ENCODE measurements at regions not wholly inside any gene's neighbourhood (a gene's known extent, or its start where the extent isn't known, plus 50 kb on each side); places are given as distances from the start of the nearest gene placed in this dataset.

DNA sequence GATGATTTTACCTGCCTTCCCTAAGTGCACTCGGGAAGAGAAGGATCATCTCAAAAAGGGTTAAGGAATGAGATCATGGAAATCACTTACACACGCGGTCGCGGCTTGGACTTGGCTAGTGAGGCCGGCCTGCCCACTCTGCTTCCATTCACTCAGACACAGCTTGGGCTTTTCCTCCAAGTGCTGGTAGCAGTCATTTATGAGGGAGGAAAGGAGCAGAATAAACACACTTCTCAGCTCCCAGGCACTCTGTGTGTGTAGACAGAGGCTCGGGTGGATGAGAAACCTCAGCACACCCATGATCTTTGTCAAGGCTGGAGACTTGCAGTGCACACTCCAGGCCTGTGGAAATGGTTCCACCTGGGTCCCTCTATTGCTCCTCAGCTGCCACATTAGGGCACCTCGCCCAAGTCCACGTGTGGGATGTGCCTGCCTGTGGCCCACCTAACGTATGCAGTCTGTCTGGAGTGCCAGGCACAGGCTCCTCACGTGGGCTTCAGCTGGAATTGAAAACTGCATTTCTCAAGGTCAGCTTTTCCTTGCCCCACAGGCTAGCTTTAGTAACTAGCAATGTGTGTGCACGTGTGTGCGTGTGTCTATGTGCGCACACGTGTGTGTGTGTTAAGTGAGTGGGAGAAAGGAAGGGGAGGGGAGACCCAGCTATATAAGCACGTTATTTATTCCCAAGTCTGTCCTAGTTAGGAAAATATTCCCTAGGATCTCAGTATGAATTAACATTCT lies 288.4 kb downstream of the SOX11 start:
- intact Hi-C loops (cut with DNase I): no loop called here
- DNase-seq: peak in 23 of 42 donors; percentile 9 to 74 (median 35)

DNA sequence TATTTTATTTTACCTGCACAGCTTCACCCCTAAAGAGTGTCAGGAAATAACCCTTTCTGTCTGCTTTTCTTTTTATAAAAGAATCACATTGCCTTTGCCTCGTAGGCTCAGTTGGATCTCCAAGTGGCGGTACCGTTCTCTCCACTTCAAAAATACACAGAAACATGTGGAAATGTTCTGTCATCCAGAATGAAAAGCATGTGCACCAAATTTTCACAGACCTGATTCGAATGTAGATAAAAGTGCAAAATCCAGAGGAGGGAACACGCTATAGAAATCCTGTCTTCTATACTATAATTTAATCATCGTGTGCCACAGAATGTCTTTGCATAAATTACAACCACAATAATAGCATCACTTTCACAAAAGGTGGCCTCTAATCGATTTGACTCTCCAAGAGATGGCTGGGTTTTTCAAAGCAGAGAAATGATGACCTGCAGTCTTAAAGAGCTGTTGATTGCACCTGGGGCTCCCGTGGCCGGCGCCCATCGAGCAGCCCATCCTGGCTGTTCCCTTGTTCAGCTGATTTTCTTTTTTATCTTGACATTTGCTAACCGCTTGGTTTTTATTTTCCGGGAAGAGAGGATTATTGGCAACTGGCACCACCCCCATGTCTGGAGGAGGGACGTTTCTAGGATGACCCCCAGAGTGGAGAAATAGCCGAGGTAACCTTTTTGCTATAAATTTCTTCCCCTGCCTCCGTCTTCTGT lies 290.2 kb downstream of the SOX11 start:
- DNase-seq: peak in 5 of 42 donors; percentile 14 to 50 (median 19)

DNA sequence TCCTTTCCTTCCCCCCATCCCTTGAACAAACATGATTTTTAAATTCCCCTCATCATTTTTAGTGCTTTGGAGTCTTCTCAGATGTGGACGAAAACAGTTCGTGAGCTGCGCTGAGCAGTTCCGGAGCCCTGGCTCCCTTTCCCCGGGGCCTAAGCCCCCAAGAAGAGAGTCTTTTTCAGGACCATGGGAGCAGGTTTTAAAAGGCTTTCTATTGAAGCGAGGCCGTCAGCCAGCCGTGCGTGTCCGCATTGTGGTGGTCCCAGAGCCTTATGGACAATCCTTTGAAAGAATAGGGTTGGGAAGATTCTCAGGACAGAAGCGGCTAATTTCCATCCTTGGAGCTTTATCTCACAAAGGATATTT lies 290.7 kb downstream of the SOX11 start:
- intact Hi-C loops (cut with DNase I): no loop called here
- peak in 7 of 42 donors; percentile 14 to 51 (median 28) for DNase-seq

More for the DNA sequence above, 290.2 kb downstream of the SOX11 start:
- intact Hi-C loops (cut with DNase I): no loop called here

DNA sequence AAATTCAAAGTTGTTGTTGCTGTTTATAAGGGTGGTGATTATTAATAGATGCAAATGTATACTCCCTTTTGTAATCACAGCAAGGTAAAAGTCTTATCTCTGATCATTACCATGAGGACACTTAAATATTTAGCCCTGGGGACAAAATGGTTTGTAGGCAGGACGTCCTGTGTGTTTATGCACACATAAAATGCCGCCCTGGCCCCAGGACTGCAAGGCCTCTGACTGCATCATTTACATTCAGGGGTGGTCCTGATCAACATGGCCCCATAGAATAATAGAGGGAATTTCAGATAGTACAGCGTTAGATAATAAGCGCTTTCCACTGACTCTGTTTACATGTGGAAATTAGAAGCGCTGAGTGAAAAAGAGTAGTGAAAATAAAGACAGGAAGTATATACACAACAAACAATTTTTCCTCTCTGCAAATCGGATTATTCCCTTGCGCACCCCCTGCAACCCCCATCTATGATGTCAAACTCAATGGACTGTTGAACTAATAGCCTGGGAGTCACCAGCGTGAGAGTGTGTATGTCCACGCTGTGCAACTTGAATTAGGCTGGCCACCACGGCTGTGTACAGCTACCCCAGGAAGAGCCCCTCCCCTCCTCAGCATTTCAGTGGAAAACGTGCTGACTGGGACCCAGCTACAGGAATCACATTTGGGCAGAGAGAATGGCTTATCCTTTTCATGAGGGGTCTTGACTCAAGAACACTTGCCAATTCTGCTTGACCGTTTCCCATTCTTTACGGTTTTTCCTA lies 291.5 kb downstream of the SOX11 start:
- no peak for DNase-seq
- intact Hi-C loops (cut with DNase I): no loop called here

DNA sequence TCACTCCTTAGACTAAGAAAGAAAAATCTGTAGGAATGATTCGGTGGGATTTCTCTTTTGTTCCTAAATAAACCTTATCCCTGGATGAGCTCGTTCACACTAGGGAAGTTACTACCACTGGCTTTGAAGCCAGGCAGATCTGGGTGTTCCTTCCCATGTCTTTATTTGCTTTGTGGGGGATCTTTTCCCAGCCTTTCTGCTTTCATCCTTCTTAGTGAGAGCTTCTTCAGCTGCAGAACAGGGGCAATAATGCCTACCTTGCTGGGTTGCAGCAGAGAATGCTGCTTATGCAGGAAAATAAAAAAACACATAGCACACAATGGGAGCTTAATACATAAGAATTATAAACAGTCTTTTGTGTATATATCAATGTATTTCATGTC lies 292.1 kb downstream of the SOX11 start:
- DNase-seq: no peak
- intact Hi-C loops (cut with DNase I): no loop called here

DNA sequence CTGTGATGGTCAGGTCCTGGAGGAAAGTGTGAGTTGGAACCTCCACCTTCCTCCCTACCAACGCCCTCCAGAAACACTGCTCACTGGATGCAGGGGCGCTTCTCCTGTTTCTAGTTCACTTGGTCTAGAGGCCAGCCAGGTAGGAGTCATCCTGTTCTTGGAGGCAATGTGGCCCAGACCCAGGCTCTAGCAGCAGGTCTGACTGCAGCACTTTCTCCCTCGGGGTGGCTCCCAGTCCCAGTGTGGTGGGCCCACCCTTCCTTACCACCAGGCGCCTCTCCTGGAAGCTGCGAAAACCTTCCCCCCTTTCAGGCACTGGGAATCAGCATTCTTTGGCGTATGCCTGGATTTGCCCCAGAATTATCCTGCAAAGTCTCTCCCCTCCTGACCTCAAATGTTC lies 292.8 kb downstream of the SOX11 start:
- intact Hi-C loops (cut with DNase I): no loop called here
- no peak for DNase-seq

DNA sequence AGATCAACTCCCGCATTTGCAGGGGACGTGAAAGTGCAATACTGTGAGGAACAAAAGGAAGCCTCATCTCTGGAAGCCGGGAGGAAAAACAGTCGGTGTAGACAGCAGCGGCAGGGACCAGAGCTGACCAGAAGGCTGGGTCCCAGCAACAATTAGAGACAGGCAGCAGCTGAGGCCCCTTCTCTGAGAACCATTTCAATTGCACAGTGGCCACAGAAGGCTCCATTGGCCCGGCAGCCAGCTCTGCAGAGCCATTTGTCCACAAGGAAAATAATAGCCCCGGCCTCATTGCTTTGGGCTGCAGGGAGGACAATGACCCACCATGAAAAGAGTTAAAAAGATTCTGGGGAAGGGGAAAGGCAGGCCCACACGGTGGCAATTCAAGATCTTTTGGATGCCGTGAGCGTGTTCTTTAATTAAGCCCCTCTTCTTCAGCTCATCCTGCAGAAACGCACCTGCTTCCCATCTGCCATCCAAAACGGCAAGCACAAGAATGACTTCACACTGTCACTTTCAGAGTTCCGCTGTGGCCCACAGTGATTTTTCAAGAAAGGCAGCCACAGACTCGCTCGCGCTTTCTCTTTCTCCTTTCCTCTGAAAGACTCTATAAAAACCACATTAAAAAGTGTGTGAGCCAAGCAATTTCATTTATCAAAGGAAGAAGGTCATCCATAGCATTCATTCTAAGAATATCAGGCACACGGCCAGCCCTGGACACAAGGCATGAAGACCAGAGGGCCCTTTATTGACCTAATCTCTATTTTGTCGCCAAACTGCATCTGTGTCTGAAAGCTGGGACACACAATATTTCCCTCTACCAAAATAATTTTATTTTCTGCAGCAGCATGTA lies 293.6 kb downstream of the SOX11 start:
- DNase-seq: peak in 10 of 42 donors; percentile 21 to 57 (median 36)
- intact Hi-C loops (cut with DNase I): no loop called here

DNA sequence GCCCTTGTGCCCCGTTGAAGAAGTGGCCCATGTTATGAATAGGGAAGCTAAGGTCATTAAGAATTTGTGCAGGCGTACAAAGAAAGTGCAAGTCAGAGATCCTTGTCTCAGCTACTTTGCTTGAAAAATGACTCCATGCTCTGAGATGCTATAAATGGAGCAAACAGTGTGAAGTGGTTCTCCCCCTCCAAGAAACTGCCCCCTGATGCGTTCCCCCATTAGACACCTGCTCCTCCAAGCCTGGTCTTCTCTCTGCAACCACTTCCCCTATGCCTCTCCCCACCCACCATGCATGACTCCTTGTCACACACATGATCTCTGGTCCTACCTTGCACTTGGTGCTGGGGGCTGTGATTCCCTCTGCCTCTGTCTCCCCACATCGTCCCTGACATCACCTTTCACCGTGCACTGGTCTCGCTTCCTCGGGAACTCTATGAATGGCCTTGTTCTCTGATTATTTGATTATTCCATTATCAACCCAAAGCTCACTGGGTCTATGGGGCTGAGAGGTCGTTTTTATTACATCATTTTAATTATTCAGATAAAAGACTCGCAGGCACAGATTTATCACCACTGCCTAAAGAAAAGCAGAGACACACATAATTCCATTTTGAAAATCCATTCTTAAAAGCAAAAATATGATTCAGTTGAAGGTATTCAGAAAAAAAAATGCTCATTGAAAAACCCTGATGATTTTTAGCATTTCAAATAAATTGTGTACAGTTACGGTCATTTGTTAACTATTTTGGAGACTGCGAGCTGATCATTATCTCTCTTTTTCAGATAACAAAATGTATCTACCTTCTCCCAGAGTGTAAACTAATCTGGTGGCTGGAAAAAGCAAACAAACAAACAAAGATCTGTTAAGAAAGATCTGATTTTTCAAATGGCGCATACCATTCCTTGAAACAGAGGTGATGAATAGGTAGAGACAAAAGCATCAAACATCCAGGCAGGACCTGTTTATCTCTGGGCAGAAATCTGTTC lies 294.9 kb downstream of the SOX11 start:
- no peak for DNase-seq
- intact Hi-C loops (cut with DNase I): no loop called here

DNA sequence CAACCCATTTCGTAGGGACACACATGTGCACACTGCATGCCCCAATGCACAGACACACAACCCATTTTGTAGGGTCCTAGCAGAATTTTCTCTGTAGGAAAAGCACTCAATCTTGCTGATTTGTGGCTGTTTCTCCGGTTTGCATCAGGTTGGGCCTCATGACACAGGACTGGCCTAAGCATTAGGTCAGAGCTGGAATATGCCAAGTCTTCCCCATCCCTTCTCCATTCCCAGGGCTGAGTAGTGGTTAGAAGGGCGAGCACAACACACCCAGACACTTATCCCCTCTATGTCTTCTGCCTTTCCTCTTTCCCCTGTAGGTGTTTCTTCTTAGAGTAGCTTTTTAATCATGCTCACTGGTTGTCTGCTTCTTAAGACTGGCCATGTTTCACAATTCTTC lies 295.9 kb downstream of the SOX11 start:
- DNase-seq: no peak
- intact Hi-C loops (cut with DNase I): no loop called here

DNA sequence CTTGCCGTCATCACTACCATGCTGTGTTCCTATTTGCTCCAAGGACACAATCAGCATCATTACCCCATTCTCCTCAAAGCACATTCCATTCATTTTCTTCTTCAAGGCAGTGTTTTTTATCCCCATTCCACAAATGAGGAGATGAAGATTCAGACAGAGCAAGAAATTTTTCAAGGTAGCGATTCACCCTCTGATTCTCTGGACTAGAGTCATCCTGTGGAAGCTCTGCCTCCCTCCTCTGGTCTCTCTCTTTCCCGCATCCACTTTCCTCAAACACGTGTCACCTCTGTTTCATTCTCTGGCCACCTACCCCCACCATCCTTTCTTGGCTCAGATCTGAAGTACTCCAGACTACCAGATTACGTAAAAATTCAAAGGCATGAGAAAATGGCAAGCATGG lies 297.9 kb downstream of the SOX11 start:
- intact Hi-C loops (cut with DNase I): no loop called here
- no peak for DNase-seq

DNA sequence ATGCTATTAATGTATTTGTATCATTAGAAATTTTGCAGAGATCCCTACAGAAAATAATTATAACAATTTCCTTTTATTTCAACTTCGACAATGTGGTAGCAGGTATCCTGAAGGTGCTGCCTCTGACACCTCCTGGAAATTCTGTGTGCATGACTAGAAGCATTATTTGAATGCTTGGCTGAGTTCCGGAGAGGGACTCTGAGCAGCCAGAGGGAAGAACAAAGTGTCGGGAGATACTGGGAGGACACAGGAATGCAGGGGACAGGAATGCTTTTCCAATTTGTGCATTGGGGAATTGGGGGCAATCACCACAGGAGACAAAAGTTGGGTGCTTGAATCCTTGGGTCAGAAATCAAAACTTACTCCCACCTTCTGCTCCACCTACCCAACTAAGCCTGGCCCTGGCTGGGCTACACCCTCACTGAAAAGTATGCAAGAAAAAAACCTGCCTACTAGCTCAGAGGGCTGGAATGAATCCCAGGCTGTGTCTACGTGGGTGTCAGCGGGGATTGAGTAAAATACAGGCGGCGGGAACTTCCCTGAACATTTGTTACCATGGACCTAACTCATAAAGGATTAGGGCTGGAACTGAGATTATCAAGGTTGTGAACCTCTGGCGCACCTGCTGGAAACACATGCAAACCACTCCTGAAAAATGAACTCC lies 299.3 kb downstream of the SOX11 start:
- DNase-seq: peak in 19 of 42 donors; percentile 19 to 81 (median 41)
- intact Hi-C loops (cut with DNase I): no loop called here

DNA sequence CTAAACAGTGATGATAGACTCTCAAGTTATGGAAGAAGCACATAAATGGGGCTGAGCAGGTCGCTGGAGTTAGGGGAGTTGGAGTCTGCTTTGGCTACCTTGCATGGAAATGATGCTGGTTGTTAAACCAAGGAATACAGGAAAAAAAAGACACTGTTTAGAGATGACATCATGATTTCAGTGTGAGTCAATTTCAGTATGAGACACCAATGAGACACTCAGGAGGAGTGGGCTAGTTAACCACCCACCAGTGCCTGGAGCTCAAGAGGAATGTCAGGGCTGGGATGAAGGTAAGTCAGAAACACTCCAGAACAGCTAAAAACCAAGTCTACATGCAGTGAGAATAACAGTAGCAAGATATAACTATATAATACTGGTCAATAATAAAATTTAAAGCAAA lies 303.6 kb downstream of the SOX11 start:
- intact Hi-C loops (cut with DNase I): no loop called here
- DNase-seq: peak in 2 of 42 donors; percentile 20 to 31

DNA sequence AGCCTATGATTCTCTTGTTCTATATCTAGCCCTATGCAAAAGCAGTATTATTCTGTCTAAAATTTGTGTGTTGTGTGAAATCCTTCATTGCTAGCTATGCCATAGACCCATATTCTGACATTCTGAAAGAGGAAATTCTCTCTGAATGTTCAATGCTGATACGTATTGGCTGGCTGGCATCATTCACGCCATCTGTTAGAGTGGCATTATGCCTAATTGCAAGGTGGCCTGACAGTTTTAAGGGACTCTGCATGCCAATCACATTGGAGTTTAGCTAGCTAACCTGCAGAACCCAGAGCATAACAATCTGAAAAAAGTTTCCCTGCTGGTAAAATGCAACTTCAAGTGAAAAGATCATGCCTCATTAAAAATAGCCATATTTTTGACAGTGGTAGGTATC lies 316.0 kb downstream of the SOX11 start:
- intact Hi-C loops (cut with DNase I): no loop called here

DNA sequence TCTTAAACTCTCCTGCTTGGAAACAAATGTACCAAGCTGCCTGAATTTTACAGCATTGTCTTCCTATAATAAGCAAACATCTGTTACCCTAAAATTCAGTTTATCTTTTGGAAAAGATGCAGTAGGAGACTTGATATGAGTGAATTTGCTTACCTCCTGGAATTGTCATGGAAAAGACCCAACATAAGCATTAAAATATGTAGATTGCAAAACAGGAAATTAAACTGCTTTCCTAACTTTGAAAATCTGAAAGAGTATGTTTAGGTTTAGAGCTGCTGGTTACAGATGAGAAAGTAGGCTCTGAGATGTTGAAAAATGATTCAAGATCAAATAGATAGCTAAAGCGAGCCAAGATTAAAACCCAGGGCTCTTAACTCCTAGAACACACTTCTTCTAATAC lies 316.5 kb downstream of the SOX11 start:
- no peak for DNase-seq
- intact Hi-C loops (cut with DNase I): no loop called here

More for the DNA sequence above, 316.0 kb downstream of the SOX11 start:
- no peak for DNase-seq

DNA sequence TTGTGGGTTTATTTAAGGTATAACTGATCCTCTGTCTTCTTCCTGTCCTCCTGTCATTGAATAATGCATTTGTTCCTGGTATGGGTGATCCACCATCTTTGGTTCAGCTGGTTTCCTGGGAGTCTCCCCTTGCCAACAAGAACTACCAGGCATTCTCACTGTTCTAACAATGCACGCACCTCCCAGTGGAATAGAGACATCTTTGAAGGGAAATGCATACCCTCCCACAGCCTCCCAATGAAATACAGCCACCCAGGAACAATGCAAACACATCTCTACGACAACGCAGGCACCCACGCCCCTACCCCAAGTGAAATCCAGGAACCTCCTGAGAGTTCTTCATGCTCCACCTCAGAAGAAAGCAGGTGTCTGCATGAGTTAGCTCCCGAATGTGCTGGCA lies 318.0 kb downstream of the SOX11 start:
- intact Hi-C loops (cut with DNase I): no loop called here
- DNase-seq: peak in 1 of 42 donors; percentile 38

DNA sequence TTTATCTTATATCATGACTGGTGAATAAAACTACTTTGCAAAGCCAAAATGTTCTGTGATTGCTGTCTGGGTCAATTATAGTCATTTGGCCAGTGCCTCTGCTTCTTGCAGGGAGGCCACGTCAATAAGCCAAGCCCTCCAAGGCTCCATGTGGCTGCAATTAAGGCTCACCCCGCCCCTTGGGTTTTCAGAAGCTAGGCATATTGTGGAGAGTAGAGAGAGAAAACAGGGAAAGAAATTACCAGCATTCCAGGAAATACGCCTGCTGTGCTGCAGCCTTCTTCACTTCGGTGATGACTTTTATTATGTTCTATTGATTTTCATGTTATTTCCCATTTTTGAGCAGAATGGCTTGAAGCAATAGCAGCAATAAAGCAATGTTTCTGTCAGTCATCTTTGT lies 319.7 kb downstream of the SOX11 start:
- no peak for DNase-seq
- intact Hi-C loops (cut with DNase I): no loop called here

DNA sequence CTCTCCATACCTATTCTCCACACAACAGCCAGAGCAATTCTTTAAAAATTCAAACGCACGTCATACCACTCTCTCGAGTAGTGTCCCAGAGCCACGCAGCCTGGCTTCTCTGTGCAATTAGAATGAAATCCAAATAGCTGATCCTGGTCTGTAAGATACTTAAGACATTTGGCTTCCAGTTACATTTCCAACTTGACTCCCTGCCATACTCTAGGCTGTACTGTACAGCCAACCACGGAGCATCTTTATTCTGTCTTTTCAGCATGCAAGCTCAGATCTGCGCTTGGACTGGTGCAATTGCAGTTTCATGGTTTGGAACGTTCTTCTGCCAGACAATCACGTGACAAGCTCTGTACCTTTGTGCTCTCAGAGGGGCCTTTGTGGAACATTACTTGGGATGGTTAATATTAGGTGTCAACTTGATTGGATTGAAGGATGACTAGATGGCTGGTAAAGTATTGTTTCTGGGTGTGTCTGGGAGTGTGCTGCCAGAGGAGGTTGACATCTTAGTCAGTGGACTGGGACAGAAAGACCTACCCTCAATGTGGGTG lies 325.6 kb downstream of the SOX11 start:
- intact Hi-C loops (cut with DNase I): no loop called here
- DNase-seq: no peak
